Caco-2 (cell line): ENCODE measurements at regions not wholly inside any gene's neighbourhood (a gene's known extent, or its start where the extent isn't known, plus 50 kb on each side); places are given as distances from the start of the nearest gene placed in this dataset.

Source experiments
- BruUV-seq: library from RNA; stranded (reverse); fragments of 400-500 nt; replicated peaks from 2 replicates; lab custom pipeline; 2021; lab: Mats Ljungman, UMichigan
- CTCF ChIA-PET: fragments of 300-600 bp; sonication (Branson Sonifier 250); formaldehyde crosslinking; loops from one replicate; lab custom pipeline; 2022; ENCODE audit warnings: antibody characterized with exemption; lab: Charles Lee
- POLR2A ChIA-PET: fragments of 300-600 bp; sonication (Branson Sonifier 250); formaldehyde crosslinking; loops from one replicate; lab custom pipeline; 2022; ENCODE audit warnings: antibody characterized with exemption; lab: Charles Lee
- DNase-seq, 2 experiments: peaks; one replicate each; pipeline versions ENCODE4 v3.0.0 to v3.0.0-alpha.2; 2020 to 2022
- H3K27me3 ChIP-seq: replicated peaks from 2 replicates; pipeline ENCODE4 v1.6.0; 2011; ENCODE audit warnings: low read length; ENCODE audit not compliant: control insufficient read depth, insufficient read depth
- H3K36me3 ChIP-seq: 2 replicates; pipeline ENCODE4 v1.5.1; 2011; ENCODE audit warnings: low read length; ENCODE audit not compliant: control insufficient read depth, insufficient read depth
- H3K4me1 ChIP-seq: fragments of 250-450 bp; sonication (Bioruptor Pico); 2 replicates; pipeline ENCODE4 v1.5.1; 2020; ENCODE audit warnings: mild to moderate bottlenecking
- H3K4me3 ChIP-seq: 2 replicates; pipeline ENCODE4 v1.5.1; 2011; ENCODE audit warnings: low read depth, mild to moderate bottlenecking, control low read depth, low read length
- H3K9me3 ChIP-seq: fragments of 250-450 bp; sonication (Bioruptor Pico); 2 replicates; pipeline ENCODE4 v1.5.1; 2020; ENCODE audit warnings: mild to moderate bottlenecking, moderate library complexity
- H3K27ac Mint-ChIP-seq: one replicate; pipeline ENCODE4 v1.8.0; 2022; ENCODE audit warnings: mixed read lengths; ENCODE audit not compliant: unreplicated experiment
- H3K27me3 Mint-ChIP-seq: one replicate; pipeline ENCODE4 v1.8.0; 2022; ENCODE audit warnings: mixed read lengths; ENCODE audit not compliant: insufficient read depth, unreplicated experiment
- H3K36me3 Mint-ChIP-seq: one replicate; pipeline ENCODE4 v1.8.0; 2022; ENCODE audit warnings: mild to moderate bottlenecking, mixed read lengths; ENCODE audit not compliant: insufficient read depth, unreplicated experiment
- H3K4me1 Mint-ChIP-seq: one replicate; pipeline ENCODE4 v1.8.0; 2022; ENCODE audit warnings: low read depth, mixed read lengths; ENCODE audit not compliant: unreplicated experiment
- H3K4me3 Mint-ChIP-seq: one replicate; pipeline ENCODE4 v1.8.0; 2022; ENCODE audit warnings: mild to moderate bottlenecking, moderate library complexity, mixed read lengths; ENCODE audit not compliant: unreplicated experiment
- H3K9me3 Mint-ChIP-seq: one replicate; pipeline ENCODE4 v1.8.0; 2022; ENCODE audit warnings: mixed read lengths; ENCODE audit not compliant: unreplicated experiment
- intact Hi-C: fragments of 100-400 bp; cut with micrococcal nuclease; formaldehyde crosslinking; loops from one replicate; pipeline ENCODE4 v1.10.0; 2022; ENCODE audit not compliant: unreplicated experiment
- TF ChIP-seq, protein P1 (sequence below), 2 experiments: fragments of 200-600 bp in 1 of 2; IDR thresholded peaks; 1 replicate in 1 of 2; 2 replicates in 1 of 2; pipeline versions ENCODE4 v1.5.1 to v1.8.0; 2011 to 2022; ENCODE audit warnings: antibody characterized with exemption in 1 of 2, control low read depth in 1 of 2, inconsistent platforms in 1 of 2, low read depth in 1 of 2, low read length in 1 of 2, mild to moderate bottlenecking in 1 of 2, moderate library complexity in 1 of 2; ENCODE audit not compliant: insufficient read depth in 1 of 2, severe bottlenecking in 1 of 2, unreplicated experiment in 1 of 2

DNA sequence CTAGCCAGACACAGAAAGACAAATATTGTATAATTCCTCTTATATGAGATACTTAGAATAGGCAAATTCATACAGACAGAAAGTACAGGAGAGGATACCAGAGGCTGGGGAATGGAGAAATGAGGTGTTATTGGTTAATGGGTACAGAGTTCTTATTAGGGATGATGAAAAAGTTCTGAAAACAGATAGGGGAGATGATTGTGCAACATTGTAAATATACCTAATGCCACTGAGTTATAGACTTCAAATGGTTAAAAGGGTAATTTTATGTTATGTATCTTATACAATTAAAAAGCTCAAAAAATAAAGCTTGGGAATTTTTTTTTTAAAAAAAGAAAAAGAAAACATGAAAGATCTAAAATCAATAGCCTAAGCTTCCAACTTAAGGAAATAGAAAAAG, 98.8 kb upstream of the TECRL start:
- intact Hi-C loops, result no loop called here
- TF ChIP-seq, protein P1, sequence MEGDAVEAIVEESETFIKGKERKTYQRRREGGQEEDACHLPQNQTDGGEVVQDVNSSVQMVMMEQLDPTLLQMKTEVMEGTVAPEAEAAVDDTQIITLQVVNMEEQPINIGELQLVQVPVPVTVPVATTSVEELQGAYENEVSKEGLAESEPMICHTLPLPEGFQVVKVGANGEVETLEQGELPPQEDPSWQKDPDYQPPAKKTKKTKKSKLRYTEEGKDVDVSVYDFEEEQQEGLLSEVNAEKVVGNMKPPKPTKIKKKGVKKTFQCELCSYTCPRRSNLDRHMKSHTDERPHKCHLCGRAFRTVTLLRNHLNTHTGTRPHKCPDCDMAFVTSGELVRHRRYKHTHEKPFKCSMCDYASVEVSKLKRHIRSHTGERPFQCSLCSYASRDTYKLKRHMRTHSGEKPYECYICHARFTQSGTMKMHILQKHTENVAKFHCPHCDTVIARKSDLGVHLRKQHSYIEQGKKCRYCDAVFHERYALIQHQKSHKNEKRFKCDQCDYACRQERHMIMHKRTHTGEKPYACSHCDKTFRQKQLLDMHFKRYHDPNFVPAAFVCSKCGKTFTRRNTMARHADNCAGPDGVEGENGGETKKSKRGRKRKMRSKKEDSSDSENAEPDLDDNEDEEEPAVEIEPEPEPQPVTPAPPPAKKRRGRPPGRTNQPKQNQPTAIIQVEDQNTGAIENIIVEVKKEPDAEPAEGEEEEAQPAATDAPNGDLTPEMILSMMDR (IDR thresholded peaks at IDR 0.05; ENCODE audit: insufficient read depth in 1 of 2, low read depth in 1 of 2, low read length in 1 of 2, severe bottlenecking in 1 of 2, unreplicated experiment in 1 of 2), result no peak
- no peak overlapping the region for H3K27ac Mint-ChIP-seq
- no TSS peak for BruUV-seq
- CTCF ChIA-PET, result no interaction called here
- H3K9me3 Mint-ChIP-seq, result peaks cover 14% of the 10 kb centered on the region
- H3K36me3 ChIP-seq, result no peaks in the 10 kb centered on the region
- POLR2A ChIA-PET, result no interaction called here
- H3K4me1 Mint-ChIP-seq, result peaks cover 7% of the 10 kb centered on the region
- DNase-seq, result no peak
- H3K4me3 ChIP-seq, result no peak overlapping the region
- no peaks in the 10 kb centered on the region for H3K27me3 Mint-ChIP-seq
- no peak overlapping the region for H3K4me3 Mint-ChIP-seq
- no peaks in the 10 kb centered on the region for H3K36me3 Mint-ChIP-seq
- H3K9me3 ChIP-seq, result no peaks in the 10 kb centered on the region
- no peaks in the 10 kb centered on the region for H3K27me3 ChIP-seq
- peaks cover 5% of the 10 kb centered on the region; the same call in 1 of the 2 replicates for H3K4me1 ChIP-seq

DNA sequence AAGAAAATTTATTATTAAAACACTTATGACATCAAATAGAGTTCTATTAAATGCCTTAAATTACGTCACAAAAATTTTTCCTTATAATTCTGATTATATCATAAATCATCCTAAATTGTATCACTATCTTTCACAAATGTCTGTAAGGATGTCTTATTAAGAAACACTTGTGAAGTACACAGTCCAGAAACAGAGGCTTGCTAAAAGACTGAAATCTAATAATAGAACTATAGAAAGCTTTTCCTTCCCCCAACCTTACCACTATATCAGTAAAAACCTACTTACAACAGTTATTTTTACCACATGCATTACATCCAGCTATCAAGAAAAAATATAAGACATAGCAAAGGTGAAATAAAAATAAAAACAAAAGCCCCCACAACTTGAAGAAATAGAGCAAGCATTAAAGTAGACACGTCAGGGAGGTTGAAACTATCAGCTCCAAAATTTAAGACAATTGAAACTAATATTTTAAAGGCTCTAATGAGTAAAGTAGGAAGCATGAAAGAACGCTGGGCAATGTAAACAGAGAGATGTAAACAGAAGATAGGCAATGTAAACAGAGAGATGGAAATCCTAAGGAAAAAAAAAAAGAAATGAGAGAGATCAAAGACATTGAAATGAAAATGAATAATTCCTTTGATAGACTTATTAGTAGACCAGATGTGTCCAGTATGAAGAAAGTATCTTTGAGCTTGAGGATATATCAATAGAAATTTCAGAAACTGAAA, 94.9 kb upstream of the TECRL start:
- H3K27me3 Mint-ChIP-seq, result no peaks in the 10 kb centered on the region
- ChIA-PET POLR2A (no interaction called here), CTCF (no interaction called here)
- Histone ChIP-seq H3K27me3 (no peaks in the 10 kb centered on the region), H3K9me3 (no peaks in the 10 kb centered on the region), H3K4me1 (peaks cover 5% of the 10 kb centered on the region; the same call in 1 of the 2 replicates), H3K36me3 (no peaks in the 10 kb centered on the region), H3K4me3 (no peak overlapping the region)
- BruUV-seq, result no TSS peak
- intact Hi-C loops, result no loop called here
- H3K36me3 Mint-ChIP-seq, result no peaks in the 10 kb centered on the region
- no peak overlapping the region for H3K4me3 Mint-ChIP-seq
- H3K9me3 Mint-ChIP-seq, result peaks cover 14% of the 10 kb centered on the region
- DNase-seq, result no peak
- TF ChIP-seq, protein P1 (IDR thresholded peaks at IDR 0.05; ENCODE audit: insufficient read depth in 1 of 2, low read depth in 1 of 2, low read length in 1 of 2, severe bottlenecking in 1 of 2, unreplicated experiment in 1 of 2), result no peak
- no peak overlapping the region for H3K27ac Mint-ChIP-seq
- peaks cover 7% of the 10 kb centered on the region for H3K4me1 Mint-ChIP-seq

DNA sequence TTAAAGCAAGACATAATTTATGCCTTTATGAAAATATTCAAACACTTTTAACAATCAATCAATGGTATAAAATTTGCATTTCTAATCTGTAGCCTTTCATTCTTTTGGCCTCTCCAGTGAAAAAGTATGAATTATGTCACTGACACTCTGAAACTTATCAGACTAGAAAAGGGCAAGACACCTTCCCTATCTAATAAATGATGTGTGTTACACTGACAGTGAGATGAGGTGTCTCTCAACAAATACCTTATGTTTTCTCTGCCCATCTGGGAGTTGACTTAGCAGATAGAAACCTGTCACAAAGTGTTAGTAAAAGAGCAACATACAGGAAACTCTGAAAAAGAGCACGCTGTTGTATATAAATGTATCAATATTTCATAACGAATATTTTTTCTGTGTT, 94.2 kb upstream of the TECRL start:
- Mint-ChIP-seq H3K4me1 (peaks cover 7% of the 10 kb centered on the region), H3K36me3 (no peaks in the 10 kb centered on the region), H3K9me3 (peaks cover 14% of the 10 kb centered on the region), H3K27ac (no peak overlapping the region), H3K4me3 (no peak overlapping the region), H3K27me3 (no peaks in the 10 kb centered on the region)
- ChIA-PET CTCF (no interaction called here), POLR2A (no interaction called here)
- Histone ChIP-seq H3K4me1 (peaks cover 5% of the 10 kb centered on the region; the same call in 1 of the 2 replicates), H3K36me3 (no peaks in the 10 kb centered on the region), H3K4me3 (no peak overlapping the region), H3K27me3 (no peaks in the 10 kb centered on the region), H3K9me3 (no peaks in the 10 kb centered on the region)
- BruUV-seq, result no TSS peak
- intact Hi-C loops, result no loop called here
- TF ChIP-seq, protein P1 (IDR thresholded peaks at IDR 0.05; ENCODE audit: insufficient read depth in 1 of 2, low read depth in 1 of 2, low read length in 1 of 2, severe bottlenecking in 1 of 2, unreplicated experiment in 1 of 2), result no peak
- no peak for DNase-seq
